Rectal smooth muscle tissue (tissue), 1 donor: ENCODE measurements at regions not wholly inside any gene's neighbourhood (a gene's known extent, or its start where the extent isn't known, plus 50 kb on each side); places are given as distances from the start of the nearest gene placed in this dataset.
"Not testable (repeated sequence)": the region's sequence is repeated elsewhere in the genome, so short reads cannot be mapped to it uniquely, and the experiment has no call there.

ENCODE experiments used
- H3K27ac ChIP-seq: one replicate; pipeline ENCODE4 v1.7.0; 2013; ENCODE audit warnings: low read depth, low read length, inconsistent platforms
- H3K27me3 ChIP-seq: one replicate; pipeline ENCODE4 v1.7.0; 2013; ENCODE audit warnings: low read length; ENCODE audit not compliant: control insufficient read depth, insufficient read depth
- H3K36me3 ChIP-seq: one replicate; pipeline ENCODE4 v1.7.0; 2013; ENCODE audit warnings: low read length; ENCODE audit not compliant: control insufficient read depth, insufficient read depth
- H3K4me1 ChIP-seq: one replicate; pipeline ENCODE4 v1.7.0; 2013; ENCODE audit warnings: low read length; ENCODE audit not compliant: control insufficient read depth, insufficient read depth
- H3K4me3 ChIP-seq: one replicate; pipeline ENCODE4 v1.7.0; 2013; ENCODE audit warnings: low read length
- H3K9ac ChIP-seq: one replicate; pipeline ENCODE4 v1.7.0; 2013; ENCODE audit warnings: low read length

- peaks cover 4% of the 10 kb centered on the region for H3K4me1 ChIP-seq
- H3K9ac ChIP-seq: no peak overlapping the region
- no peak overlapping the region for H3K27ac ChIP-seq
Observed at GRCh38 chr2:7430869-7431641, 513.8 kb downstream of the RNF144A start.

DNA sequence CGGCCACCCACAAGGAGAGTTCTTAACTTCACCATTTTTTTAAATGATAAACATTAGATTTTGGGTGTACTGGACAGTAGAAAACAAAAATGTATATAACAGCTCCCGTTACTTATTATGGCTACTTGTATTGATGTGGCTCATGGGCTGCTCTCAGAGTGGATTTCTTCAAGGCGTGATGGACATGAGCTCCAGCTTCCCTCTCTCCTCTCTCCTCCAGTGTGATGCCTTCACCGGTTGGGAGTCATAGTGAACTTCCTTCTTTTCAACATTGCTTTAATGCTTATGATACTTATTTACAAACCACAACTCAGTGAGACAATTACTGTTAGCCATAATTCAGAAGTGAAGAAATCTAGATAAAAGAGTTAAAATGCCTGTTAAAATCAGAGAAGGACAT lies 515.2 kb downstream of the RNF144A start:
- H3K4me1 ChIP-seq: peaks cover 7% of the 10 kb centered on the region
- no peaks in the 10 kb centered on the region for H3K27me3 ChIP-seq
- no peak overlapping the region for H3K9ac ChIP-seq
- no peak overlapping the region for H3K27ac ChIP-seq
- no peaks in the 10 kb centered on the region for H3K36me3 ChIP-seq
- H3K4me3 ChIP-seq: no peak overlapping the region

More at GRCh38 chr2:7430869-7431641, 513.8 kb downstream of the RNF144A start:
- H3K27me3 ChIP-seq: no peaks in the 10 kb centered on the region
- H3K36me3 ChIP-seq: no peaks in the 10 kb centered on the region
- peak overlapping the region; percentile 35 for H3K4me3 ChIP-seq

DNA sequence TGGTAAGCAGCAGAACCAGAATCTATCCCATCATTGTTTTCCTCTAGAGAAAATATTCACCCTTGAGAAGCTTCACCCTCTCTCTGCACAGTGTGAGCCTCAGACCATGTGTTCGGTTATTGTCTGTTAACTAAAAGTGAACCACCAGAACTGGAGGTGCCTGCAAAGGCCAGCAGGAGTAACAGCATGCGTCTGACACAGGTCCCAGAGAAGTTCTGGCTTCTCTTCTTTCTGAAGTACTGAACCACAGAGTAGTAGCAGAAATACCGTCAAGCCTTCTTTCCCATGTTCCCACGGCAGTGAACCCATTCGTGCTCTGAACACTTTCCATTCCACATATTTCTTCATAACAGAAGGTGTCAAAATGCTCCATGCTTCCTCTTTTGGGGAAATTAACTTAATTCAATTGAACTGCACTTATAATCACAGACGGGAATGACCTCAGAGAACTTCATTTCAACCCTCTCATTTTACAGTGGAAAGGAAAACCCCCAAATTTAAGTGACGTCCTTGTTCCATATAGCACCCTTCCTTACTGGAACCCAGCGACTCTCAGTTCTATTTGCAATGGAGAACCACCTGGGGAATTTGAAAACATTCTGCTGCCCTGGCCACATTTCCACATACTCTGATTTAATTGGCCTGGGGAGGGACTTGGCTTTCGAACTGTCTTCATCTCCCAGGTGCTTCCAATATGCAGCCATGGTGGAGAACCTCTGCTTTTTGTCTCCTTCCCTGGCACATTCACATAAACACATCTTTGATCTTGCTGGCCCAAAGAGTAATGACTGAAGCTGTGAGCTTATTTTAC lies 519.1 kb downstream of the RNF144A start:
- Histone ChIP-seq H3K4me3 (no peak overlapping the region), H3K36me3 (no peaks in the 10 kb centered on the region), H3K27me3 (no peaks in the 10 kb centered on the region), H3K27ac (peak overlapping the region; percentile 65), H3K4me1 (peaks cover 3% of the 10 kb centered on the region), H3K9ac (no peak overlapping the region)

DNA sequence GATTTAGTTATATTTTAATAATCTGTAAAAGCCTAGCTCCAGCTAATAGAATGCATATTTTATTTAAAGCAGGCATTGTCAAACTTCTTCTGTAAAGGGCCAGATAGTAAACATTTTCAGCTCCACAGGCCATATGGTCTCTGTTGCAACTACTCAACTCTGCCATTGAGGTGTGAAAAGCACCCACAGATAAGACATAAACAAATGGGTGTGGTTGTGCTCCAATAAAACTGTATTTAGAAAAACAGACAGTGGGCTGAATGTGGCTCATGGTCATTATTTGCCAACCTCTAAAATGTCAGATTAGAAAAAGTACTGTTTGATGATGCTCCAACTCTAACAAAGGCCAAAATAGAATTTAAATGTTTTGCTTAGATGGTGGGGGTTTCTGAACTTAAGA lies 519.9 kb downstream of the RNF144A start:
- Histone ChIP-seq H3K27me3 (no peaks in the 10 kb centered on the region), H3K4me1 (peaks cover 3% of the 10 kb centered on the region), H3K27ac (no peak overlapping the region)

DNA sequence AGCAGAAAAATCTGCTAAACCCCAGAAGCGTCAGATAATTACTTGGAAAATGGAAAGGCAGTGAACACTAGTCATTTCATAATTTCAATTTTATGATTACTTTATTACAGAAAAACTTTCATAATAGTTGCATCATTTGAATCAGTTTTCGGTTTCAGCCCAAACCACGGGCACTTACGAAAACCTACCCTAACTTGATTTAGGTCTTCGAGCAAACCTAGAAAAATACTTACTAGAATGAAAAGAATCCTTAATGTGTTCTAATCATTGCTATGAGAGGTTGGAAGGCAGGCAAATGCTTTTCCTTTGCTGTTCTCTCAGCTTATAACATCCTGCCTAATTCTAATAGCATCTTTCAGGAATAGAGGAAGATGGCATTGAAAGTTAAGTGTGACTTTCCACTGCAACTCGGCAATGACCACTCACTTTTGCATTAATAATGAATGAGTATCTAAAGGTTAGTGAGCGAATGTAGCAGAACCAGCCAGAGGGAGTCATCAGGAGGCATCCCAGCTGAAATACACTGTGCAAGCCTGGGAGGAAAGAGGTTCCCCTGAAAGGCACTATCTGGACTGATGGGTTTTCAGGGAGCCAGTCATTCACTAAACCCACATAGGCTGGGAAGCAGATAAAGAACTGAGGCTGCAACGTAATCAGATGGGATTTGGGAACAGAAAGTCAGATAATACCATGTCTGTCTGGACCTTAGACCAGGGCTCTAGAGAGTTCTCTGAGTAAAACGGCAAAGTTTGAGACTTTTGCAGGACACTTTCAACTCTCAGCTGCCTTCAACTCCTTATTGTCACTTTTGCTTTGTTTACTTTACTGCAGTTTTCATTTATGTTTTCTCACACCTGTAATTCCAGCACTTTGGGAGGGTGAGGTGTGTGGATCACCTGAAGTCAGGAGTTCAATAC lies 520.8 kb downstream of the RNF144A start:
- peak overlapping the region; percentile 1 for H3K27ac ChIP-seq
- H3K36me3 ChIP-seq: no peaks in the 10 kb centered on the region
- peaks cover 3% of the 10 kb centered on the region for H3K4me1 ChIP-seq
- H3K27me3 ChIP-seq: no peaks in the 10 kb centered on the region
- no peak overlapping the region for H3K9ac ChIP-seq
- H3K4me3 ChIP-seq: no peak overlapping the region

More for the DNA sequence above, 519.9 kb downstream of the RNF144A start:
- Histone ChIP-seq H3K4me3 (no peak overlapping the region), H3K9ac (no peak overlapping the region), H3K36me3 (no peaks in the 10 kb centered on the region)

DNA sequence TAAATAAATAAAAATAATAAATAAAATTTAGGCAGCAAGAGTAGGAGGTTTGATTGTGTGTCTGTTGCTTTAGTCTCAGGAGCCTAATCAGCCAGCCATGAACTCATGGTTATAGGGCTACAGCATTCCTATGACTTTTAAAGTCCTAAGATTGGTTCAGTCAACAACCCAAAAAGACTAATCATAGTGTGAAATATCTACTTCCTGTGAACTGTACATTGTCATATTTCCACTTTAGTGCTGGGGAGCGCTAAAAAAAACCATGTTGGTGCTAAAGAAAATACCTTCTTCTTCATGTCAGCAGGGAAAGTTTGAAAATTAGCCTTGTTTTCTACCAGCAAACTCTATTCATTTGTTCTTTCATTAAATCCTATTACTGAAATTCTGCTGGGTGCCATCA lies 521.6 kb downstream of the RNF144A start:
- Histone ChIP-seq H3K36me3 (no peaks in the 10 kb centered on the region), H3K4me3 (no peak overlapping the region), H3K9ac (no peak overlapping the region), H3K4me1 (peaks cover 3% of the 10 kb centered on the region), H3K27ac (no peak overlapping the region), H3K27me3 (no peaks in the 10 kb centered on the region)

GRCh38 chr2:7440977-7441376 lies 523.8 kb downstream of the RNF144A start:
- Histone ChIP-seq H3K27ac (no peak overlapping the region), H3K27me3 (no peaks in the 10 kb centered on the region), H3K4me3 (no peak overlapping the region), H3K4me1 (peaks cover 3% of the 10 kb centered on the region), H3K9ac (no peak overlapping the region), H3K36me3 (no peaks in the 10 kb centered on the region)

GRCh38 chr2:7441841-7442240 lies 524.6 kb downstream of the RNF144A start:
- not testable (repeated sequence) for H3K27ac ChIP-seq, H3K4me3 ChIP-seq, H3K9ac ChIP-seq, H3K36me3 ChIP-seq, H3K4me1 ChIP-seq, H3K27me3 ChIP-seq

- H3K27me3 ChIP-seq: no peaks in the 10 kb centered on the region
- H3K4me1 ChIP-seq: no peaks in the 10 kb centered on the region
- H3K27ac ChIP-seq: no peak overlapping the region
- H3K9ac ChIP-seq: no peak overlapping the region
- H3K4me3 ChIP-seq: no peak overlapping the region
- no peaks in the 10 kb centered on the region for H3K36me3 ChIP-seq
Observed at GRCh38 chr2:7444626-7445025, 527.4 kb downstream of the RNF144A start.

DNA sequence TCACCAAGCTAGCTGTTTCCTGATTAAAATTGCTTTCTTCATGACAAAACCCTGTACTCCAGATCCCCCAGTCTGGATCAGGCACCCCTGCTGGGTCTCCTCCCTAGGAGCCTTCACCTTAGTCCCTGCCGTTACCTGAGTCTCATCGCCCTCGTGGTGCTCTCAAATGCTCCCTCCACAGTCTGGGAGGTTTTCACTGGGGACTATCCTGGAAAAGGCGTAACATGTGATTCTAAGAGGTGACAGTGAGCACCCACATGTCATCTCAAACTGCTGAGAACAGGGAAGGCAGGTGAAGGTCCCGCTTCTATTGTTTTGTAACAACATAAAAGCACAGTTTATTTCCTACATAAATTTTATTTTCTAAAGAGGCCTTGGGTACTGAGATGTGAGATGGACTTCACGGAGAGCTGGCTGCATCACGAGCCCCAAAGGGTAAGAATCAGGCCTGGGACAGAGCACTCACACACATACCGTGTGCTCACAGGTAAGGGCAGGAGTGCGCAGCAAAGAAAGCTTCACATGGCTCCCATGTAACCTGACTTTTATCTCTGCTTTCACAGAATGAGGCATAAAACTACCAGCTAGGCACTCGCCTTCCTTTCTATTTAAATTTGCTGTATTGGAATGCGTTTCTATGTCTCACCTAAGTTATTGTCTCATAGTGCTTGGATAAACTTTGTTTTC lies 531.5 kb downstream of the RNF144A start:
- Histone ChIP-seq H3K27me3 (no peaks in the 10 kb centered on the region), H3K4me1 (no peaks in the 10 kb centered on the region), H3K27ac (no peak overlapping the region), H3K36me3 (no peaks in the 10 kb centered on the region), H3K4me3 (no peak overlapping the region), H3K9ac (no peak overlapping the region)

GRCh38 chr2:7449298-7449697 lies 532.1 kb downstream of the RNF144A start:
- no peaks in the 10 kb centered on the region for H3K27me3 ChIP-seq
- no peaks in the 10 kb centered on the region for H3K36me3 ChIP-seq
- no peak overlapping the region for H3K9ac ChIP-seq
- H3K4me1 ChIP-seq: no peaks in the 10 kb centered on the region
- no peak overlapping the region for H3K27ac ChIP-seq
- no peak overlapping the region for H3K4me3 ChIP-seq
